ENCODE measurements at regions not wholly inside any gene's neighbourhood (a gene's known extent, or its start where the extent isn't known, plus 50 kb on each side); places are given as distances from the start of the nearest gene placed in this dataset.

GRCh38 chr10:53314876-53315275 is 542.3 kb upstream of the MBL2 start:
- no peaks in the 10 kb centered on the region for H3K36me3 ChIP-seq (replicated peaks in 1 of 2; ENCODE audit: control insufficient read depth in 1 of 2, insufficient read depth in 2 of 2, low read length in 2 of 2)
- TF ChIP-seq CTCF (IDR thresholded peaks at IDR 0.05): no peak
- H3K27ac ChIP-seq (ENCODE audit: low read depth in 1 of 2, low read length in 2 of 2): no peak overlapping the region
- intact Hi-C loops (cut with micrococcal nuclease): no loop called here
- H3K4me1 ChIP-seq (ENCODE audit: control insufficient read depth in 1 of 2, insufficient read depth in 2 of 2, low read length in 2 of 2): no peaks in the 10 kb centered on the region
- Mint-ChIP-seq H3K27ac (no peak overlapping the region), H3K36me3 (no peaks in the 10 kb centered on the region), H3K27me3 (ENCODE audit: low read depth in 3 of 3) (no peaks in the 10 kb centered on the region), H3K4me1 (no peaks in the 10 kb centered on the region), H3K4me3 (no peak overlapping the region), H3K9me3 (peaks cover 0 to 2% (median 0%) of the 10 kb centered on the region in 7 donors)
- H3K4me3 ChIP-seq (replicated peaks in 1 of 3; ENCODE audit: low read depth in 2 of 3, low read length in 3 of 3): no peak overlapping the region
- no peak overlapping the region for H2AFZ ChIP-seq (ENCODE audit: insufficient read depth, low read depth, low read length, poor library complexity, severe bottlenecking)
- no peaks in the 10 kb centered on the region for H3K79me2 ChIP-seq (ENCODE audit: insufficient read depth, low read length)
- no CpG with 5 or more reads among the region's 1 CpG for WGBS (ENCODE audit: insufficient coverage)
- H3K27me3 ChIP-seq (ENCODE audit: control insufficient read depth in 2 of 2, insufficient read depth in 2 of 2, low read length in 2 of 2): no peaks in the 10 kb centered on the region
- no peak for DNase-seq
- H3K9me3 ChIP-seq (replicated peaks in 1 of 2; ENCODE audit: control insufficient read depth in 1 of 2, insufficient read depth in 1 of 2, low read length in 2 of 2): no peaks in the 10 kb centered on the region
- no peak overlapping the region for H3K4me2 ChIP-seq (replicated peaks; ENCODE audit: extremely low read depth, low read length, poor library complexity, severe bottlenecking)
- H3K9ac ChIP-seq (ENCODE audit: insufficient read depth, low read length, poor library complexity, severe bottlenecking): no peak overlapping the region
- no peaks in the 10 kb centered on the region for H4K20me1 ChIP-seq (ENCODE audit: insufficient read depth, low read length)

GRCh38 chr10:53298443-53298842 is 525.9 kb upstream of the MBL2 start:
- Mint-ChIP-seq H3K9me3 (peaks cover 0 to 6% (median 0%) of the 10 kb centered on the region in 7 donors), H3K36me3 (no peaks in the 10 kb centered on the region), H3K4me1 (no peaks in the 10 kb centered on the region), H3K27me3 (ENCODE audit: low read depth in 3 of 3) (peaks cover 0 to 2% (median 0%) of the 10 kb centered on the region in 3 donors), H3K4me3 (no peak overlapping the region), H3K27ac (no peak overlapping the region)
- intact Hi-C loops (cut with micrococcal nuclease): no loop called here
- WGBS (ENCODE audit: insufficient coverage): no CpG with 5 or more reads among the region's 3 CpGs
- Histone ChIP-seq H3K4me2 (replicated peaks; ENCODE audit: extremely low read depth, low read length, poor library complexity, severe bottlenecking) (no peak overlapping the region), H3K9ac (ENCODE audit: insufficient read depth, low read length, poor library complexity, severe bottlenecking) (no peak overlapping the region), H3K27ac (ENCODE audit: low read depth in 1 of 2, low read length in 2 of 2) (no peak overlapping the region), H4K20me1 (ENCODE audit: insufficient read depth, low read length) (no peaks in the 10 kb centered on the region), H3K4me1 (ENCODE audit: control insufficient read depth in 1 of 2, insufficient read depth in 2 of 2, low read length in 2 of 2) (no peaks in the 10 kb centered on the region), H3K9me3 (replicated peaks in 1 of 2; ENCODE audit: control insufficient read depth in 1 of 2, insufficient read depth in 1 of 2, low read length in 2 of 2) (peaks cover 0 to 2% of the 10 kb centered on the region in 2 donors), H3K4me3 (replicated peaks in 1 of 3; ENCODE audit: low read depth in 2 of 3, low read length in 3 of 3) (no peak overlapping the region), H3K36me3 (replicated peaks in 1 of 2; ENCODE audit: control insufficient read depth in 1 of 2, insufficient read depth in 2 of 2, low read length in 2 of 2) (no peaks in the 10 kb centered on the region), H3K27me3 (ENCODE audit: control insufficient read depth in 2 of 2, insufficient read depth in 2 of 2, low read length in 2 of 2) (no peaks in the 10 kb centered on the region), H3K79me2 (ENCODE audit: insufficient read depth, low read length) (no peaks in the 10 kb centered on the region), H2AFZ (ENCODE audit: insufficient read depth, low read depth, low read length, poor library complexity, severe bottlenecking) (no peak overlapping the region)
- no peak for DNase-seq
- TF ChIP-seq CTCF (IDR thresholded peaks at IDR 0.05): no peak
